ENCODE measurements at regions not wholly inside any gene's neighbourhood (a gene's known extent, or its start where the extent isn't known, plus 50 kb on each side); places are given as distances from the start of the nearest gene placed in this dataset.
"Not testable (repeated sequence)": the region's sequence is repeated elsewhere in the genome, so short reads cannot be mapped to it uniquely, and the experiment has no call there.

DNA sequence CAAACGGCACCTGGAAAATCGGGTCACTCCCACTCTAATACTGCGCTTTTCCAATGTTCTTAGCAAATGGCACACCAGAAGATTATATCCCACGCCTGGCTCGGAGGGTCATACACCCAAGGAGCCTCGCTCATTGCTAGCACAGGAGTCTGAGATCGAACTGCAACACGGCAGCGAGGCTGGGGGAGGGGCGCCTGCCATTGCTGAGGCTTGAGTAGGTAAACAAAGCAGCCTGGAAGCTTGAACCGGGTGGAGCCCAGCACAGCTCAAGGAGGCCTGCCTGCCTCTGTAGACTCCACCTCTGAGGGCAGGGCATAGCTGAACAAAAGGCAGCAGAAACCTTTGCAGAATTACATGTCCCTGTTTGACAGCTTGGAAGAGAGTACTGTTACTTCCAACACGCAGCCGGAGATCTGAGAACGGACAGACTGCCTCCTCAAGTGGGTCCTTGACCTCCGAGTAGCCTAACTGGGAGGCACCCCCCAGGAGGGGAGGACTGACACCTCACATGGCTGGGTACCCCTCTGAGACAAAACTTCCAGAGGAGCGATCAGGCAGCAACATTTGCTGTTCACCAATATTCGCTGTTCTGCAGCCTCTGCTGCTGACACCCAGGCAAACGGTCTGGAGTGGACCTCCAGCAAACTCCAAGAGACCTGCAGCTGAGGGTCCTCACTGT lies 472.3 kb upstream of the PHF14 start:
- not testable (repeated sequence) for H3K4me1 ChIP-seq (ENCODE audit: insufficient read depth, low read length); H3K27me3 ChIP-seq (ENCODE audit: insufficient read depth, low read length); H3K36me3 ChIP-seq (ENCODE audit: insufficient read depth, low read length); H3K27ac ChIP-seq (ENCODE audit: low read depth, low read length); H3K4me3 ChIP-seq (ENCODE audit: low read length); H3K9ac ChIP-seq (ENCODE audit: low read depth, low read length)
- 85% methylated on average over 18 of the region's 18 CpGs for WGBS
- peaks cover 15% of the 10 kb centered on the region for H3K9me3 ChIP-seq (ENCODE audit: insufficient read depth, low read depth, low read length)

DNA sequence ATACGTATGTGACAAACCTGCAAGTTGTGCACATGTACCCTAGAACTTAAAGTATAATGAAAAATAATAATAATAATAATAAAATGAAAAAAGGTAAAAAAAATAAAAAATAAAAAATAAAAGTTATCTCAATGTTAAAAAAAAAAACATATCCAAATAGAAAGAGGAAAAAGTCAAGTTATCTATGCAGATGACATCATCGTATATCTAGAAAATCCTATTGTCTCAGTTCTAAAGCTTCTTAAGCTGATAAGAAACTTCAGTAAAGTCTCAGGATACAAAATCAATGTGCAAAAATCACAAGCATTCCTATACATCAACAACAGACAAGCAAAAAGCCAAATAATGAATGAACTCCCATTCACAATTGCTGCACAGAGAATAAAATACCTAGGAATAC lies 466.6 kb upstream of the PHF14 start:
- H3K27ac ChIP-seq (ENCODE audit: low read depth, low read length): no peak overlapping the region
- no peak overlapping the region for H3K9ac ChIP-seq (ENCODE audit: low read depth, low read length)
- WGBS: 100% methylated on average over 1 of the region's 2 CpGs
- H3K4me1 ChIP-seq (ENCODE audit: insufficient read depth, low read length): no peaks in the 10 kb centered on the region
- H3K4me3 ChIP-seq (ENCODE audit: low read length): no peak overlapping the region
- H3K36me3 ChIP-seq (ENCODE audit: insufficient read depth, low read length): no peaks in the 10 kb centered on the region
- H3K9me3 ChIP-seq (ENCODE audit: insufficient read depth, low read depth, low read length): no peaks in the 10 kb centered on the region
- no peaks in the 10 kb centered on the region for H3K27me3 ChIP-seq (ENCODE audit: insufficient read depth, low read length)

DNA sequence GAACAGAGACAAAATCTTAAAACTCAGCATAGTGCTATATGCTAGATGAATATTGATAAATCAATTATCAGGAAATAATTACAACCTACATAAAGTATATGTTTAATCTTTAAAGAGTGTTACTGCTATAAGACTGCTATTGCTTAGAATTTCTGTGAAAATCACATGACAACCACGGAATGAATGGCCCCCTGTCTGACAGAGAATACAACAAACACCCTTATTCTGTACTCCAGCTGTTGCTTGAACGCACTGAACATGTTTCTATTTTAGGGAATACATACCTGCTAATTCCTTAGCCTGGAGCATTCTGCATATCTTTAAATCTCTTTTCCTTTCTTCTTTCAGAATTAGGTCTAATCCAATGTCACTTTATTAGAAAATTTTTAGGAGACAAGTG lies 452.4 kb upstream of the PHF14 start:
- H3K4me1 ChIP-seq (ENCODE audit: insufficient read depth, low read length): no peaks in the 10 kb centered on the region
- H3K9me3 ChIP-seq (ENCODE audit: insufficient read depth, low read depth, low read length): no peaks in the 10 kb centered on the region
- no peaks in the 10 kb centered on the region for H3K27me3 ChIP-seq (ENCODE audit: insufficient read depth, low read length)
- H3K9ac ChIP-seq (ENCODE audit: low read depth, low read length): no peak overlapping the region
- no peak overlapping the region for H3K4me3 ChIP-seq (ENCODE audit: low read length)
- 61% methylated on average over 2 of the region's 2 CpGs for WGBS
- no peak overlapping the region for H3K27ac ChIP-seq (ENCODE audit: low read depth, low read length)
- H3K36me3 ChIP-seq (ENCODE audit: insufficient read depth, low read length): no peaks in the 10 kb centered on the region

DNA sequence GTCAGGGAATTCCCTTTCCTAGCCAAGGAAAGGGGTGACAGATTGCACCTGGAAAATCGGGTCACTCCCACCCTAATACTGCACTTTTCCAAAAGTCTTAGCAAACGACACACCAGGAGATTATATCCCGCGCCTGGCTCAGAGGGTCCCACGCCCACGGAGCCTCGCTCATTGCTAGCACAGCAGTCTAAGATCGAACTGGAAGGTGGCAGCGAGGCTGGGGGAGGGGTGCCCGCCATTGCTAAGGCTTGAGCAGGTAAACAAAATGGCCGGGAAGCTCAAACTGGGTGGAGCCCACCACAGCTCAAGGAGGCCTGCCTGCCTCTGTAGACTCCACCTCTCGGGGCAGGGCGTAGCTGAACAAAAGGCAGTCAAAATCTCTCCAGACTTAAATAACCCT lies 440.2 kb upstream of the PHF14 start:
- H3K4me1 ChIP-seq (ENCODE audit: insufficient read depth, low read length); H3K4me3 ChIP-seq (ENCODE audit: low read length); H3K9me3 ChIP-seq (ENCODE audit: insufficient read depth, low read depth, low read length); H3K9ac ChIP-seq (ENCODE audit: low read depth, low read length); H3K27ac ChIP-seq (ENCODE audit: low read depth, low read length); H3K27me3 ChIP-seq (ENCODE audit: insufficient read depth, low read length); H3K36me3 ChIP-seq (ENCODE audit: insufficient read depth, low read length): not testable (repeated sequence)
- WGBS: 77% methylated on average over 13 of the region's 13 CpGs

DNA sequence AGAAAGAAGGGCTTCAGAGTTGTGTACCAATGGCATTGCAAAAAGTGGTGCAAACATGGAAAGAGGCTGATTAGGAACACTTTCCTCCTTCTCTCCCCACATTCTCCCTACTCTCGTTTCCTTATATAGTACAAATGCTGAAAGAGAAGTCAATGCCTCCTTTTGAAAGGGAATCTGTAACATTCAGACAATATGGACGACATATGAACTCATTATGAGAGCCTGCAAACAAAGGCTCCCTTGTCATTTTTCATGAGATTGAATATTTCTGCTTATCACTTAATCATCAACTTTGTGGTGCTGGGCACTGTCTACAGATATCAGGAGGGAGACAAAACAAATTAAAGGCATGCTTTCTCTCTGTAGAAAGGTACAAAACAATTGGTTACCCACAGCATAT lies 437.1 kb upstream of the PHF14 start:
- WGBS: 45% methylated on average over 2 of the region's 2 CpGs
- Histone ChIP-seq H3K27ac (ENCODE audit: low read depth, low read length) (no peak overlapping the region), H3K4me3 (ENCODE audit: low read length) (no peak overlapping the region), H3K9ac (ENCODE audit: low read depth, low read length) (no peak overlapping the region), H3K9me3 (ENCODE audit: insufficient read depth, low read depth, low read length) (0 out of 2 replicates have a peak, but pooled peaks cover 5% of the 10 kb centered on the region), H3K36me3 (ENCODE audit: insufficient read depth, low read length) (no peaks in the 10 kb centered on the region), H3K4me1 (ENCODE audit: insufficient read depth, low read length) (no peaks in the 10 kb centered on the region), H3K27me3 (ENCODE audit: insufficient read depth, low read length) (no peaks in the 10 kb centered on the region)

DNA sequence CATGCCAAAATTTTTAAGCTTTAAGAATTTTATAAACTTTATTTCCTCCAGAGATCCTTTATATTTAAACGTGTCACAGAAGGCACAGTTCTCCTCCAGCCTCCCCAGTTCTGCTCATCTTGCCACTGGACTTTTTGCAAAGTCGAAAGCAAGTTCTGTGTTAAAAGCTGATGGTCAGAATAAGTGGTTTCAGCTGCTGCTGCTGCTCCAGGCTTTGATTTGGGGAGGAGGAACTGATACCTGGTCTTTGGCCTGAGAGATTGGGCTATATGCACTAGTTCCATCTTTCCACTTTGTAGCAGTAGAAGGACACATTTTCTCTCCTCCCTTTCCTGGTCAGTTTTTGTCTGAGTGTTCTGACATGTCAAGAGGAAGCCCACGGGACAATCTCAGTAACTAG lies 435.9 kb upstream of the PHF14 start:
- Histone ChIP-seq H3K4me3 (ENCODE audit: low read length) (no peak overlapping the region), H3K36me3 (ENCODE audit: insufficient read depth, low read length) (no peaks in the 10 kb centered on the region), H3K9me3 (ENCODE audit: insufficient read depth, low read depth, low read length) (0 out of 2 replicates have a peak, but pooled peaks cover 3% of the 10 kb centered on the region), H3K9ac (ENCODE audit: low read depth, low read length) (no peak overlapping the region), H3K27me3 (ENCODE audit: insufficient read depth, low read length) (no peaks in the 10 kb centered on the region), H3K4me1 (ENCODE audit: insufficient read depth, low read length) (no peaks in the 10 kb centered on the region), H3K27ac (ENCODE audit: low read depth, low read length) (no peak overlapping the region)
- 82% methylated on average over 3 of the region's 3 CpGs for whole genome bisulfite sequencing

DNA sequence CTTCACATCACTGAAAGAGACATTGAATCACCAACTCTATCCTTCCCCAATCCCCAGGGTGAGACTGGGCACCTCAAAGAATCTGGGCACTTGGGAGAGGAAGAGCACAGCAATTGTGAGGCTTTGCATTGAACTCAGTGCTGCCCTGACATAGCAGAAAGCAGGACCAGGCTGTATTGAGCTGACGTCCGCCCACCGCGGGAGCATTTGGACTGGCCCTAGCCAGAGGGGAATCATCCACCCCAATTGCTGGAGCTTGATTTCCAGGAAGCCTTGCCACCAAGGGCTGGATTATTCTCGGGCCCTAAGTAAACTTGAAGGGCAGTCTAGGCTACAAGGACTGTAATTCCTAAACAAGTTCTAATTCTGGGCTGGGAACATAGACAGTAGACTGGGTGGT lies 416.3 kb upstream of the PHF14 start:
- no peaks in the 10 kb centered on the region for H3K9me3 ChIP-seq (ENCODE audit: insufficient read depth, low read depth, low read length)
- H3K36me3 ChIP-seq (ENCODE audit: insufficient read depth, low read length): no peaks in the 10 kb centered on the region
- no peaks in the 10 kb centered on the region for H3K4me1 ChIP-seq (ENCODE audit: insufficient read depth, low read length)
- no peak overlapping the region for H3K9ac ChIP-seq (ENCODE audit: low read depth, low read length)
- 97% methylated on average over 5 of the region's 5 CpGs for WGBS
- H3K27ac ChIP-seq (ENCODE audit: low read depth, low read length): no peak overlapping the region
- H3K4me3 ChIP-seq (ENCODE audit: low read length): no peak overlapping the region
- no peaks in the 10 kb centered on the region for H3K27me3 ChIP-seq (ENCODE audit: insufficient read depth, low read length)

DNA sequence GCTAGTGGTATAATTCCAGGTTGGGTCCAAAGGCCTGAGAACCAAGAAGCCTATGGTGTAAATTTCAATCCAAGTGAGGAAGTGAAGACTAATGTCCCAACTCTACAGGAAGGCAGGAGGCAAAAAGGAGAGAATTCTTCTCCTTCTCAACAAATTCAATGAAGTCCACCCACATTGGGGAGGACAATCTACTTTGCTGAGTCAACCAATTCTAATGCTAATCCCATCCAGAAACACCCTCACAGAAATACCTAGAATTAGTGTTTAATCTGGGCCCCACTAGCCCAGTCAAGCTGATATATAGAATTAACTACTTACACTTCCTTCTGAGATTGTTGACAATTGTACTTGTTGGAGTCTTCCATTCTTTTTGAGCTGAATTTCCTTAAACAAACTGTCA lies 413.2 kb upstream of the PHF14 start:
- H3K36me3 ChIP-seq (ENCODE audit: insufficient read depth, low read length): no peaks in the 10 kb centered on the region
- H3K9ac ChIP-seq (ENCODE audit: low read depth, low read length): no peak overlapping the region
- no peak overlapping the region for H3K4me3 ChIP-seq (ENCODE audit: low read length)
- H3K27me3 ChIP-seq (ENCODE audit: insufficient read depth, low read length): no peaks in the 10 kb centered on the region
- H3K27ac ChIP-seq (ENCODE audit: low read depth, low read length): no peak overlapping the region
- H3K9me3 ChIP-seq (ENCODE audit: insufficient read depth, low read depth, low read length): no peaks in the 10 kb centered on the region
- H3K4me1 ChIP-seq (ENCODE audit: insufficient read depth, low read length): 0 out of 2 replicates have a peak, but pooled peaks cover 4% of the 10 kb centered on the region

DNA sequence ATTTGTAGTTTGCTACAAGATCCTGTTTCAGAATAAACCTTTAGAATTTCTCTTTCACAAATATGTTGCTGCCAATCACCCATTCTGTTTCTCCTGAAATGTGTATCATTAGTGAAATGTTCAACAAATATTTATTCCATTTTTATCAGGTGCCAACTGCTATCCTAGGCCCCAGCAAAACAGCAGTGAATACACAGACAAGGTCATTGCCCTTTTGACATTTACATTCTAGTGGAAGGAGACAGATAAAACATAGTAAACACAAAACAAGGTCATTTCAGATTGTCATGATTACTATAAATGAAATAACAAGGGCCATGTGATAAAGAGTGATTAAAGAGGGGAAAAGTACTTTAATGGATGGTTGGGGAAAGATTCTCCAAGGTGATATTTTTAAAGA lies 404.8 kb upstream of the PHF14 start:
- Histone ChIP-seq H3K27me3 (ENCODE audit: insufficient read depth, low read length) (no peaks in the 10 kb centered on the region), H3K9me3 (ENCODE audit: insufficient read depth, low read depth, low read length) (no peaks in the 10 kb centered on the region), H3K27ac (ENCODE audit: low read depth, low read length) (no peak overlapping the region), H3K9ac (ENCODE audit: low read depth, low read length) (no peak overlapping the region), H3K4me3 (ENCODE audit: low read length) (no peak overlapping the region), H3K36me3 (ENCODE audit: insufficient read depth, low read length) (no peaks in the 10 kb centered on the region), H3K4me1 (ENCODE audit: insufficient read depth, low read length) (no peaks in the 10 kb centered on the region)

DNA sequence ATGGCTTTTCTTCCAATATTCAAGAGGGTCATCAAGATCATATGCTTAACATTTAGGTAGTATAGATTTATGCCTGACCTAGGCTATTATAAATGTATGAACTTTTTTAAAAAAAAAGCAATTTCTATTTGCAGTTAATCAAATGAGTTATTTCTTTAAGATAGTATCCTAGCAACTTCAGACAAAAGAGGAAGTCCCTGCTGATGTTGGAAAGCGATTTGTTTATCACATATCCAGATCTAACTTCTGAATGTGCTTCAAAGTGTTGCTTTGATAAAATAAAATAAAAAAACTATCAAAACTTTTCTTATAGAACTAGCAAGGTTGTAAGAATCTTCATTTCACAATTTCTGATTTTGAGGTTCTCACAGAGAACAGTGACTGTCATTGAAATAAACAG lies 401.9 kb upstream of the PHF14 start:
- Histone ChIP-seq H3K9me3 (ENCODE audit: insufficient read depth, low read depth, low read length) (no peaks in the 10 kb centered on the region), H3K4me1 (ENCODE audit: insufficient read depth, low read length) (no peaks in the 10 kb centered on the region), H3K36me3 (ENCODE audit: insufficient read depth, low read length) (no peaks in the 10 kb centered on the region), H3K27me3 (ENCODE audit: insufficient read depth, low read length) (no peaks in the 10 kb centered on the region), H3K27ac (ENCODE audit: low read depth, low read length) (no peak overlapping the region), H3K4me3 (ENCODE audit: low read length) (no peak overlapping the region), H3K9ac (ENCODE audit: low read depth, low read length) (no peak overlapping the region)
- whole genome bisulfite sequencing: no CpG with 5 or more reads among the region's 1 CpG

DNA sequence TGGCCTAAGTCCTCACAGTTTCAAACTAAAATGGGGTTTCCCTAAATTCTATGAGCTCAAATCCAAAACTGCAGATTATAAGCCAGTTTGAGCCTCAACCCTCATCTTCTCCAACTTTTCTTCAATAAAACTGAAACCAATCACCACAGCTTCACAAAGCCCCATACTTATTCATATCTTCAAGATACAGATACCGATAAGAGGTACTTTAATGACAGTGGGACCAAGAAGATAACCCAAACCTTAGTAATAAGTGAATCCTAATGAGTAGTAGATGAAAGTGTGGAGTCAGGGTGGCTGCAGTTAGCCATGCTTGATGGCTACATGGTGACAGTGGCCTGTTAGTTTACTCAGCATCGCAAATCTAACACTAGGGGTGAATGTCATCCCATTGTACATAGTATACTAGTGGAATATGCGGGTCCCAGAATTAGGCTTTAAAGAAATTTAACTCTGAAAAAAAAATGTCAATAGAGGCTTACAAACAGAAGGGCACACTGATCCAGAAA lies 395.8 kb upstream of the PHF14 start:
- Histone ChIP-seq H3K4me3 (ENCODE audit: low read length) (no peak overlapping the region), H3K9ac (ENCODE audit: low read depth, low read length) (no peak overlapping the region), H3K9me3 (ENCODE audit: insufficient read depth, low read depth, low read length) (no peaks in the 10 kb centered on the region), H3K4me1 (ENCODE audit: insufficient read depth, low read length) (no peaks in the 10 kb centered on the region), H3K36me3 (ENCODE audit: insufficient read depth, low read length) (no peaks in the 10 kb centered on the region), H3K27ac (ENCODE audit: low read depth, low read length) (no peak overlapping the region), H3K27me3 (ENCODE audit: insufficient read depth, low read length) (no peaks in the 10 kb centered on the region)
- 100% methylated on average over 3 of the region's 3 CpGs for whole genome bisulfite sequencing

DNA sequence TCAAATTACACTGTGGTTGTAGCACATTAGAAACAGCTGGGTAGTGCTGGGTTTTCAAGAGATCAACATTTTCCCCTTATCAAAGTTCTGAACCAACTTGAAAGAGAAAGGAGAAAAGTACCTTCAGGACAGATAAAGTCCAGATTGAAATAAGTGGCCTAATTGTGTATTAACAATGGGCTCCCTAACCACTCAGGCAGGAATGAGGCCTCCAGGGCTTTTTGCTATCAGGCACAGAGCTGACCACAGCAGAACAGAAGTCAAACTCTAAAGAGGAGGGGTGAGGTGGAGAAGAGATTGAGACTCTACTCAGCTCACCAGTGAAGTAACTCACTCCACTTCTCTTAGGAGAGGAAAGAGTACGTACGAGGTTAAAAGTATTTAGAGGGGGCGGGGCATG lies 394.1 kb upstream of the PHF14 start:
- WGBS: 76% methylated on average over 3 of the region's 3 CpGs
- H3K9ac ChIP-seq (ENCODE audit: low read depth, low read length): no peak overlapping the region
- H3K4me1 ChIP-seq (ENCODE audit: insufficient read depth, low read length): no peaks in the 10 kb centered on the region
- H3K27me3 ChIP-seq (ENCODE audit: insufficient read depth, low read length): no peaks in the 10 kb centered on the region
- H3K9me3 ChIP-seq (ENCODE audit: insufficient read depth, low read depth, low read length): no peaks in the 10 kb centered on the region
- no peaks in the 10 kb centered on the region for H3K36me3 ChIP-seq (ENCODE audit: insufficient read depth, low read length)
- no peak overlapping the region for H3K4me3 ChIP-seq (ENCODE audit: low read length)
- no peak overlapping the region for H3K27ac ChIP-seq (ENCODE audit: low read depth, low read length)
